Superior temporal gyrus (tissue), 1 donor: ENCODE measurements at regions not wholly inside any gene's neighbourhood (a gene's known extent, or its start where the extent isn't known, plus 50 kb on each side); places are given as distances from the start of the nearest gene placed in this dataset.
A peak's percentile ranks its signal among the peaks of the same experiment; 100 is the strongest.

Experiments used
- DNase-seq: peaks from one replicate; pipeline ENCODE4 v3.0.0-alpha.2; 2016; ENCODE audit errors: extremely low spot score

- DNase-seq: no peak
These were observed 210.8 kb downstream of the TBXT start for GRCh38 chr6:165956874-165957273.

- no peak for DNase-seq
These were observed 215.1 kb downstream of the TBXT start for GRCh38 chr6:165952514-165952913.

GRCh38 chr6:165950316-165950715 is 217.3 kb downstream of the TBXT start:
- DNase-seq: peak; percentile 13

- DNase-seq: no peak
These were observed 218.3 kb downstream of the TBXT start for GRCh38 chr6:165949324-165949723.

GRCh38 chr6:165944002-165944466 is 223.6 kb downstream of the TBXT start:
- no peak for DNase-seq

GRCh38 chr6:165941786-165942185 is 225.9 kb downstream of the TBXT start:
- no peak for DNase-seq

GRCh38 chr6:165941249-165941775 is 226.3 kb downstream of the TBXT start:
- DNase-seq: no peak

- DNase-seq: no peak
These were observed 227.3 kb downstream of the TBXT start for GRCh38 chr6:165940366-165940765.

GRCh38 chr6:165939601-165940290 is 227.9 kb downstream of the TBXT start:
- no peak for DNase-seq

- DNase-seq: no peak
These were observed 228.6 kb downstream of the TBXT start for GRCh38 chr6:165939047-165939446.

- no peak for DNase-seq
These were observed 229.9 kb downstream of the TBXT start for GRCh38 chr6:165937564-165938358.

GRCh38 chr6:165936660-165937059 is 231.0 kb downstream of the TBXT start:
- no peak for DNase-seq

- no peak for DNase-seq
These were observed 231.6 kb downstream of the TBXT start for GRCh38 chr6:165936096-165936495.

- DNase-seq: no peak
These were observed 236.0 kb downstream of the TBXT start for GRCh38 chr6:165931675-165932074.

GRCh38 chr6:165930668-165931214 is 236.9 kb downstream of the TBXT start:
- DNase-seq: no peak

GRCh38 chr6:165929607-165930006 is 238.0 kb downstream of the TBXT start:
- DNase-seq: no peak

GRCh38 chr6:165926378-165926777 is 241.3 kb downstream of the TBXT start:
- no peak for DNase-seq

GRCh38 chr6:165925474-165926156 is 242.0 kb downstream of the TBXT start:
- DNase-seq: no peak

- no peak for DNase-seq
These were observed 245.3 kb downstream of the TBXT start for GRCh38 chr6:165922309-165922794.

- DNase-seq: no peak
These were observed 246.6 kb downstream of the TBXT start for GRCh38 chr6:165920896-165921671.

GRCh38 chr6:165917576-165917975 is 250.1 kb downstream of the TBXT start:
- no peak for DNase-seq
